HCT116 (cell line): ENCODE measurements at regions not wholly inside any gene's neighbourhood (a gene's known extent, or its start where the extent isn't known, plus 50 kb on each side); places are given as distances from the start of the nearest gene placed in this dataset.

Experiments used
- CBX3 ChIP-seq: IDR thresholded peaks from 2 replicates; pipeline ENCODE4 v1.6.1; 2012; ENCODE audit warnings: low read depth
- CEBPB ChIP-seq: IDR thresholded peaks from 2 replicates; pipeline ENCODE4 v1.6.1; 2012; ENCODE audit warnings: low read depth
- EZH2 ChIP-seq: fragments of 200-600 bp; sonication (generic); IDR thresholded peaks from 2 replicates; pipeline ENCODE4 v1.6.1; 2017; ENCODE audit warnings: antibody characterized with exemption, mixed run types
- JUND ChIP-seq: IDR thresholded peaks from 2 replicates; pipeline ENCODE4 v1.6.1; 2012
- POLR2A ChIP-seq: IDR thresholded peaks from 2 replicates; pipeline ENCODE4 v1.7.0; 2011; ENCODE audit warnings: borderline replicate concordance; ENCODE audit not compliant: insufficient read depth, insufficient read length; ENCODE audit errors: extremely low read depth
- POLR2AphosphoS5 ChIP-seq: IDR thresholded peaks from 2 replicates; pipeline ENCODE4 v1.6.1; 2011; ENCODE audit warnings: mild to moderate bottlenecking, low read depth, low read length, moderate library complexity
- RAD21 ChIP-seq: IDR thresholded peaks from 2 replicates; pipeline ENCODE4 v1.6.1; 2012; ENCODE audit warnings: low read depth, mild to moderate bottlenecking
- SP1 ChIP-seq: IDR thresholded peaks from 2 replicates; pipeline ENCODE4 v1.6.1; 2012; ENCODE audit warnings: low read depth
- TCF7L2 ChIP-seq: IDR thresholded peaks from 2 replicates; pipeline ENCODE4 v1.7.0; 2011; ENCODE audit warnings: borderline replicate concordance, inconsistent platforms; ENCODE audit not compliant: insufficient read depth, insufficient read length; ENCODE audit errors: extremely low read depth
- YY1 ChIP-seq: IDR thresholded peaks from 2 replicates; pipeline ENCODE4 v1.6.1; 2011; ENCODE audit warnings: low read length, low read depth, moderate library complexity, mild to moderate bottlenecking; ENCODE audit not compliant: insufficient replicate concordance; ENCODE audit errors: extremely low read depth
- ZFX ChIP-seq: fragments of 450-650 bp; IDR thresholded peaks from 2 replicates; pipeline ENCODE4 v1.6.1; 2017
- TF ChIP-seq, protein P1 (sequence below), 3 experiments: fragments of 200-600 bp in 1 of 3; sonication (generic) in 1 of 3; IDR thresholded peaks in 2 of 3; conservative IDR thresholded peaks in 1 of 3; 2 replicates each; pipeline ENCODE4 v1.5.1; 2012 to 2017; ENCODE audit warnings: low read depth in 2 of 3, low read length in 2 of 3, antibody characterized with exemption in 1 of 3, borderline replicate concordance in 1 of 3, control low read depth in 1 of 3, mild to moderate bottlenecking in 1 of 3, mixed read lengths in 1 of 3, mixed run types in 1 of 3, moderate library complexity in 1 of 3; ENCODE audit not compliant: insufficient read depth in 1 of 3
- TF ChIP-seq, protein P2 (sequence below): IDR thresholded peaks from 2 replicates; pipeline ENCODE4 v1.6.1; 2012

DNA sequence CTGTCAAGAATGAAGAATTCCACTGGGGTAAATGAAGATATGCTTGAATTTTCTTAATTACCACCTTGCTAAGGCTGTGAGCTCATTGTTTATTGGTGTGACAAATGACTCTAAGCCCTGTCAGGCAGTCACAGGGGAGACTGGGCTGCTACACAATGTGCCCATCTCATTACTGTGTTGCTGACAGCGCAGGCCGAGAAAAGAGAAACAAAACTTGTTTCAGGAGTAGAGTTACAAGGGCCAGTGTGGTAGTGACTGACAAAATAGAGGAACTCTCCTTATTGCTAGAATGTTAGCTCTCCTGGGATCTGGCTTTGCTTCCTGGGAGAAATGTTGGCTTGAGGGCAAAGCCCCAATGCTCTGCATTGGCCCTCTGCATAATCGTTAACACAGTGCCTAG, 130.4 kb upstream of the CRBN start:
- no peak for TF ChIP-seq YY1
- no peak for TF ChIP-seq ZFX
- TF ChIP-seq POLR2A, result no peak
- no peak for TF ChIP-seq POLR2AphosphoS5
- no peak for TF ChIP-seq EZH2
- TF ChIP-seq TCF7L2, result no peak
- TF ChIP-seq, protein P1, sequence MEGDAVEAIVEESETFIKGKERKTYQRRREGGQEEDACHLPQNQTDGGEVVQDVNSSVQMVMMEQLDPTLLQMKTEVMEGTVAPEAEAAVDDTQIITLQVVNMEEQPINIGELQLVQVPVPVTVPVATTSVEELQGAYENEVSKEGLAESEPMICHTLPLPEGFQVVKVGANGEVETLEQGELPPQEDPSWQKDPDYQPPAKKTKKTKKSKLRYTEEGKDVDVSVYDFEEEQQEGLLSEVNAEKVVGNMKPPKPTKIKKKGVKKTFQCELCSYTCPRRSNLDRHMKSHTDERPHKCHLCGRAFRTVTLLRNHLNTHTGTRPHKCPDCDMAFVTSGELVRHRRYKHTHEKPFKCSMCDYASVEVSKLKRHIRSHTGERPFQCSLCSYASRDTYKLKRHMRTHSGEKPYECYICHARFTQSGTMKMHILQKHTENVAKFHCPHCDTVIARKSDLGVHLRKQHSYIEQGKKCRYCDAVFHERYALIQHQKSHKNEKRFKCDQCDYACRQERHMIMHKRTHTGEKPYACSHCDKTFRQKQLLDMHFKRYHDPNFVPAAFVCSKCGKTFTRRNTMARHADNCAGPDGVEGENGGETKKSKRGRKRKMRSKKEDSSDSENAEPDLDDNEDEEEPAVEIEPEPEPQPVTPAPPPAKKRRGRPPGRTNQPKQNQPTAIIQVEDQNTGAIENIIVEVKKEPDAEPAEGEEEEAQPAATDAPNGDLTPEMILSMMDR (IDR thresholded peaks at IDR 0.05 in 2 of 3, conservative IDR thresholded peaks at IDR 0.05 in 1 of 3; ENCODE audit: borderline replicate concordance in 1 of 3, insufficient read depth in 1 of 3, low read depth in 2 of 3, low read length in 2 of 3), result no peak
- TF ChIP-seq CEBPB, result no peak
- no peak for TF ChIP-seq JUND
- TF ChIP-seq RAD21, result no peak
- TF ChIP-seq SP1, result no peak
- TF ChIP-seq, protein P2, sequence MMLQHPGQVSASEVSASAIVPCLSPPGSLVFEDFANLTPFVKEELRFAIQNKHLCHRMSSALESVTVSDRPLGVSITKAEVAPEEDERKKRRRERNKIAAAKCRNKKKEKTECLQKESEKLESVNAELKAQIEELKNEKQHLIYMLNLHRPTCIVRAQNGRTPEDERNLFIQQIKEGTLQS, result no peak
- no peak for TF ChIP-seq CBX3
